Erythroblast (primary cell): ENCODE measurements at regions not wholly inside any gene's neighbourhood (a gene's known extent, or its start where the extent isn't known, plus 50 kb on each side); places are given as distances from the start of the nearest gene placed in this dataset.

Experiments used
- GATA1 ChIP-seq: IDR thresholded peaks from 2 replicates; pipeline ENCODE4 v1.6.1; 2011; ENCODE audit warnings: low read depth, mild to moderate bottlenecking, control low read depth, low read length, moderate library complexity
- POLR2A ChIP-seq: IDR thresholded peaks from 2 replicates; pipeline ENCODE4 v1.6.1; 2011; ENCODE audit warnings: mild to moderate bottlenecking, low read length

GRCh38 chr10:4673279-4674040 lies 152.5 kb upstream of the AKR1E2 start:
- no peak for TF ChIP-seq POLR2A
- TF ChIP-seq GATA1, result no peak
